Lower lobe of right lung (tissue), 2 donors: ENCODE measurements at regions not wholly inside any gene's neighbourhood (a gene's known extent, or its start where the extent isn't known, plus 50 kb on each side); places are given as distances from the start of the nearest gene placed in this dataset.

ENCODE experiments used
- ATAC-seq, 2 donors: fragments of 200-7000 bp; cut with Tn5 transposase; one replicate each; pipeline ENCODE4 v1.9.1; 2020 to 2022; ENCODE audit warnings: mild to moderate bottlenecking in 2 of 2, moderate library complexity in 2 of 2
- DNase-seq: peaks from one replicate; pipeline ENCODE4 v3.0.0-alpha.2; 2020
- H3K27ac ChIP-seq: fragments of 200-600 bp; one replicate; pipeline ENCODE4 v1.8.0; 2022
- H3K27me3 ChIP-seq: fragments of 200-600 bp; one replicate; pipeline ENCODE4 v1.8.0; 2022; ENCODE audit warnings: low read depth
- H3K36me3 ChIP-seq: fragments of 200-600 bp; one replicate; pipeline ENCODE4 v1.8.0; 2022; ENCODE audit warnings: mild to moderate bottlenecking
- H3K4me1 ChIP-seq: fragments of 200-600 bp; one replicate; pipeline ENCODE4 v1.8.0; 2022
- H3K4me3 ChIP-seq: fragments of 200-600 bp; one replicate; pipeline ENCODE4 v1.8.0; 2022; ENCODE audit warnings: mild to moderate bottlenecking
- H3K9me3 ChIP-seq: fragments of 200-600 bp; one replicate; pipeline ENCODE4 v1.8.0; 2022
- CTCF ChIP-seq: fragments of 200-600 bp; IDR thresholded peaks from one replicate; pipeline ENCODE4 v1.8.0; 2022; ENCODE audit warnings: antibody characterized with exemption, mild to moderate bottlenecking
- intact Hi-C: fragments of 100-400 bp; cut with DNase I; formaldehyde crosslinking; loops from one replicate; pipeline ENCODE4 v1.11.0; 2022
- donor health status: DM: no; HTN: yes; CAD: no; lungs with severe emphysema.

GRCh38 chr13:22286338-22286737 is 615.5 kb downstream of the FGF9 start:
- no peaks in the 10 kb centered on the region for H3K4me1 ChIP-seq
- H3K9me3 ChIP-seq: no peaks in the 10 kb centered on the region
- ATAC-seq: no peak
- intact Hi-C loops: no loop called here
- no peaks in the 10 kb centered on the region for H3K36me3 ChIP-seq
- DNase-seq: no peak
- no peaks in the 10 kb centered on the region for H3K27me3 ChIP-seq
- no peak overlapping the region for H3K27ac ChIP-seq
- no peak overlapping the region for H3K4me3 ChIP-seq
- no peak for TF ChIP-seq CTCF

- DNase-seq (no peak), ATAC-seq (no peak)
- no peaks in the 10 kb centered on the region for H3K9me3 ChIP-seq
- no peak overlapping the region for H3K4me3 ChIP-seq
- intact Hi-C loops: no loop called here
- no peaks in the 10 kb centered on the region for H3K27me3 ChIP-seq
- H3K27ac ChIP-seq: no peak overlapping the region
- no peak for TF ChIP-seq CTCF
- no peaks in the 10 kb centered on the region for H3K36me3 ChIP-seq
- H3K4me1 ChIP-seq: no peaks in the 10 kb centered on the region
Observed at GRCh38 chr13:22287343-22287920, 616.6 kb downstream of the FGF9 start.

DNA sequence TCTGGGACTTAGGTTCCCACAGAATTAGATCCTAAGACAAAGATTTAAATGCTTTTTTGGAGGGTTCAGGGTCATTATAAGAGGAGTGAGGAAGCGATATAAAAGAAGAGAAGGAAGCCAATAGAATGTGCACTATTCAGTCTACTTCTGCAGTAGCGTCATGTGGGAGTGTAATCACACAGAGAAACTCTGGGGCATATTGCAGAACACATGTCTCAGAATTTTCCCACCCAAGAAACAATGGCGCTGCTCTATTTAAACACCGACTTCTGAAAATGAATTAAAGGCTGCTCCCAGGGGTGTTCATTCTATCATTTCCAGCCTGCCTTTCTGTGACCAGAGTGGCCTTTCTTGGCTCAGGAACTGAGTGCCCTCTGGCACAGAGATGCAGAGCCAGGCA is 617.6 kb downstream of the FGF9 start:
- intact Hi-C loops: no loop called here
- DNase-seq (no peak), ATAC-seq (no peak)
- H3K4me1 ChIP-seq: no peaks in the 10 kb centered on the region
- H3K27me3 ChIP-seq: no peaks in the 10 kb centered on the region
- TF ChIP-seq CTCF: no peak
- no peaks in the 10 kb centered on the region for H3K36me3 ChIP-seq
- no peak overlapping the region for H3K4me3 ChIP-seq
- H3K27ac ChIP-seq: no peak overlapping the region
- no peaks in the 10 kb centered on the region for H3K9me3 ChIP-seq

- Histone ChIP-seq H3K9me3 (no peaks in the 10 kb centered on the region), H3K36me3 (no peaks in the 10 kb centered on the region), H3K4me1 (no peaks in the 10 kb centered on the region), H3K27ac (no peak overlapping the region), H3K27me3 (no peaks in the 10 kb centered on the region), H3K4me3 (no peak overlapping the region)
- DNase-seq: no peak
- intact Hi-C loops: no loop called here
- no peak for TF ChIP-seq CTCF
- ATAC-seq: no peak
Observed at GRCh38 chr13:22289711-22290110, 618.8 kb downstream of the FGF9 start.

DNA sequence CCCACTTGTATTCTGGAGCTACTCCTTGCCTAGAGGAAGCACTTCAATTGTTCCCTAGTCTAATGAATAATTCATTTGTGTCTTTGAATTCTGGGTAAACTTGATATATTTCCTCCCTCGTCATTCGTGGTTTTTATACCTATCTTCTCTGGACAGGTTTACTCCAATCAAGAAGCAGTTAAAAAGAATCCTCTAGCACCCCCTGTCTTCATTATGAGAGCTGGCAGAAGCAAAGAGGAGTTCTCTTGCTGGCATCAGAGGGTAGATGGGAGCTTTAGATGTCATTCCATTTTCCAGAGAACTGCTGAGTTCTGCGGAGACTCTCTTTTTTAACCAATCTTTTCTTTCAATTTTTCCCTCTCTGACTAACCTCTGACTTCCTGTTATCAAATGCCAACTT is 627.7 kb downstream of the FGF9 start:
- H3K27me3 ChIP-seq: no peaks in the 10 kb centered on the region
- H3K9me3 ChIP-seq: no peaks in the 10 kb centered on the region
- DNase-seq (no peak), ATAC-seq (no peak)
- no peaks in the 10 kb centered on the region for H3K4me1 ChIP-seq
- no peak overlapping the region for H3K4me3 ChIP-seq
- TF ChIP-seq CTCF: no peak
- H3K36me3 ChIP-seq: no peaks in the 10 kb centered on the region
- no peak overlapping the region for H3K27ac ChIP-seq
- intact Hi-C loops: no loop called here
